DMS79 (cell line): ENCODE measurements at regions not wholly inside any gene's neighbourhood (a gene's known extent, or its start where the extent isn't known, plus 50 kb on each side); places are given as distances from the start of the nearest gene placed in this dataset.

Source experiments
- DNase-seq: peaks from one replicate; lab custom pipeline; 2025; lab: John Stamatoyannopoulos, UW

GRCh38 chr15:93190238-93190637 lies 101.2 kb upstream of the RGMA start:
- DNase-seq: no peak

DNA sequence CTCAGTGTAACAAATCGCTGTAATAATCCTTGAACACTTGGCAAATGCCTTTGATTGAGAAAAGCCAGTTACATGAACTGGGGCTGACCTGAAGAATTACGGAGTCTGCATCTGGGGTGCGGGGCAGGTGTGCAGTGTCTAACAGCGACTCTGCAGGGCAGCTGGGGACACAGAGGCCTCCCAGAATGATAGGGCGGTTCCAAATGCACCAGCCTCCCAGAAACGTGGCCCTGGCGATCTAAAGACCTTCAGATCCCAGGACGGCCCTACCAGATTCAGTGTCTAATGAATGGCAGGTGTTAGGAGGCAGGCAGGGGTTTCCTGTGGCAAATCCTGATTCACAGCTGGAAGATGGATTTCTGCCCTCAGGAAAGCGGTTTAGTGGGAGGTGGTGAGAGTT lies 100.5 kb upstream of the RGMA start:
- DNase-seq: no peak

GRCh38 chr15:93188236-93188635 lies 99.2 kb upstream of the RGMA start:
- no peak for DNase-seq

DNA sequence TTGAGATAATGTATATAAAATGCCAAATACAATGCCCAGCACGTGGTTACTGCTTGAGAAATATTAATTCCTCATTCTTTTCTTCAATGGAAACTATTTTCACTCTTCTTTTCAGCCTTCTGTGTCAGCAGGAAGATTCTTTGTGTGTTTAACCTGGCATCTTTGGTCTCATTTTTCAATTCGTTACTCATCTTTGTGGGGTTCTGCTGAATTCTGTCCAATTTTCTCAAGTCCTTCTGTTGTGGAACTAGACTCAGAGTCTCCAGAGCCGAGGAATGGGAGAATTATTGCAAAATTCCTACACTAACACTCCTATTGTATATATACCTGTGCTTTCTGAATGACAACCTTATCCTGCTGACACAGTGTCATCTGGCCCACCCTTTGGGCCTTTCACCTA lies 96.8 kb upstream of the RGMA start:
- no peak for DNase-seq

GRCh38 chr15:93182703-93183205 lies 93.7 kb upstream of the RGMA start:
- no peak for DNase-seq

DNA sequence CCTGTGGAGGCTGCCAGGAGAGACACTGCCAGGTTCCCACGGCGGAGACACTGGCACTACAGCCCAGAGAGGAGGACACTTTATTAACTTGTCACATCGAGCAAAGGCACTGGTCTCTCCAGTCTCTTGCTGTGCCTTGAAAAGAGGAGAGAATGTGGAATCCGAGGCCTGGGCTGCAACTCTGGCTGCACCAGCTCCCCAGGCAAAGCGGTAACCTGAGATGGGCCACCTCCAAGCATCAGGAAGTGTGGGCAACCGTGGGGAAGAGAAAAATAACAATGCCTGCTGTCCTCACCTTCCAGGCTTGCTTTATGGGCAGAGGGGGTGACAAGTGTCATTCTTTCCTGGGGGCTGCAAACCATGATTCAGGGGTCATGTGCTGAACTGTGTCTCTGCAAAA lies 91.6 kb upstream of the RGMA start:
- no peak for DNase-seq

DNA sequence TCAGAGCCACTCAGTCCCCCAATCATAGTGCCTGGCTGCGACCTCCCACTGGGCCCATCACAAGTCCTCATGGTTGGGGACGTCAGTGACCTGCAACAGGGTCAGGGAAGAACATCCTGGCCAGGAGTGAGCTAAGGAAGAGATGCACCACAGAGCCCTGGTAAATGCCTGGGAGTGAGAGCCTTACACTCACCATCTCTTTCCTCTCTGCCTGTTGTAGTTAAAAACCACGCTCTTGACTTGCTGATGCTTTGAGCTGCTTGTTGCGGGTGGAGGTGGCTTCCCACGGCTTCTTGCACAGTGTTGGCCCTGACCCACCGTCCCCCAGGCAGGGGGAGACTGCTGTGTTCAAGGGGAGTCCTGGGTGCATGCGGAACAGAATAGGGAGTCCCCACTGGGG lies 91.1 kb upstream of the RGMA start:
- no peak for DNase-seq

DNA sequence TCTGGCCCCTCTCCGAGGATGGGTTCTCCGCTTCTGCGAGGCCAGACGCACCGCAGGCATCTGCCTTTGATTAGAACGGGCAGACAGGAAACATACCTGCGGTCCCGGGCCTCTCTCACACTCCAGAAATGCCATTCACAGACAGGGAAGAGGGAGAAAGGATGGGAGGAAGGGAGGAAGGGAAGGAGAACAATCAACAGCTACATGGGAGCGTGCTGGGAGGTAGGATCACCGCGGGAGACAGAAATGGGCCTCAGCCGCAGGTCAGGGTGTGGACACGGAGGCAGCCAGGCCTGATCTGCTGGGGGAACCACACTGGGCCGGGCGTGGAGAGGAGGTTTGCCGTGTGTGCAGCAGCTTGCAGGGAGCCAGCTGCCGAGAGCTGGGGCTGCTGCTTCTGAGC lies 90.7 kb upstream of the RGMA start:
- no peak for DNase-seq

- no peak for DNase-seq
Observed at GRCh38 chr15:93179072-93179471, 90.1 kb upstream of the RGMA start.

- no peak for DNase-seq
Observed at GRCh38 chr15:93178371-93178770, 89.4 kb upstream of the RGMA start.

DNA sequence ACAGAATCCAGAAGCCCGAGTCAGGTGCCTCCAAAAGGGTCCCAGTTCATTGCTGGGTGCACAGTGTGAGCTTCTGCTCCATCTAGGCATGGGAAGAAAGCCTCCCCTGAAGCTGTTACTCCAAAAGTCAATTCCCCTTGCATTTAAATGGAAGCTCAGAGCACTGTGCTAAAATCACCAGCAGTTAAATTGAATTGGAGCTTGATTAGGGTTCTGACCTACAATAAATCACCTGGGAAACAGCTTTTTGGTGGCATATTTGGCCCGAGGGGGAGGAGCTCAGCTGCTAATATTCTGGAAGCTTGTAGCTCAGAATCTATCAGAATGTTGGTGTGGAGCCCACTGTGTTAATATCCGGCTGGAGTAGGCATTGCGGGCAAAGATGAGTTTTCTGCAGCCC lies 87.1 kb upstream of the RGMA start:
- no peak for DNase-seq

- no peak for DNase-seq
Observed at GRCh38 chr15:93174836-93175235, 85.8 kb upstream of the RGMA start.

- no peak for DNase-seq
Observed at GRCh38 chr15:93173369-93173768, 84.4 kb upstream of the RGMA start.

- no peak for DNase-seq
Observed at GRCh38 chr15:93171476-93171875, 82.5 kb upstream of the RGMA start.

- DNase-seq: no peak
Observed at GRCh38 chr15:93170329-93170728, 81.3 kb upstream of the RGMA start.

DNA sequence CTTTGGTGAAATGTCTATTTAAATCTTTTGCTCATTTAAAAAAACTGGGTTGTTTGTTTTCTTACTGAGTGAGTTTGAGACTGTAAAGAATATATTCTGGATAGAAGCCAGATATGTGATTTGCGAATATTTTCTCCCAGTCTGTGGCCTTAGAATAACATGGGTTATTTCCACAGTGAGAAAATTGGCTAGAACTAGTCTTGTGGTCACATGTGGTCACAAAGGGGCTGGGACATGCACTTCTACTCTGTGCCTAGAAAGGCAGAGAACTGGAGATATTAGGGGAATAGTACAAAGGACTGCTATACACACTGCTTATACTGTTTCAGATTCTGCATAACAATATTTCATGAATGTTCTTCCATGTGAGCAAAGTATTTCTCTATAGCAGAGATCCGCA lies 79.9 kb upstream of the RGMA start:
- DNase-seq: no peak

DNA sequence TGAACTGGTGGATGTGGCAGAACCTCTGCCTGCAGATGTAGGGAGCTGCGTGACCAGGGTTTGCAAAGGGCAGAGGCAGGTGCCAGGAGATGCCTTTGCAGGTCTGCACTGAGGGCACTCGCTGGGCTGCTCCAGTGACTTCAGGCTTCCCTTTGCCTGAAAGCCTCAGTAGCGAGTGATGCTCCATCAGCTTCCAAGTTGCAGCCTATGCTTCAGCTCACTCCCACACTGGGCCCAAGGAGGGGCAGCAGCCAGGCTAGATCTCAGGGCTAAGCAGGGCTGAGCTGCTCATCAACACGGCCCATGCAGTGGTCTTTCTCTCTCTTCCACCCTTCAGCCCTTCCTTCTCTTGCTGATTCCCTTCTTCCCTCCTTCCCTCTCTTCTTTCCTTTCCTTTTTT lies 78.3 kb upstream of the RGMA start:
- DNase-seq: no peak

DNA sequence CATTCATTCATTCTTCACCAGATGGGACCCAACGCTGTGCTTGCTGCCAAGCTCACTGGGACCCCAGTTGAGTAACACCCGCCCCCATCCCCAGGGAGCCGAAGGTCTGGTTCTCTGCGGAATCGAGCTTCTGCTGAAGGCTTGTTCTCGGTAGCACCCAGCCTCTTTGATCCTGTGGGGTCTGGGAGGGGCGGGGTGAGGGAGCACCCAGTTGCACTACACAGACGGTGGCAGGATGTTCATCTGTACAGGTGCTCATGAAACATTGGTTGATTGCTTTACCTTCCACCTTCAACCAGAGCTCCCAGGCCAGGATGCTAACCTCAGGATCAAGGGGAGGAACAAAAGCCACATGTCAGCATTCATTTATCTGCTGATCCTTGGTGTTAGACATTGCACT lies 77.7 kb upstream of the RGMA start:
- DNase-seq: no peak

DNA sequence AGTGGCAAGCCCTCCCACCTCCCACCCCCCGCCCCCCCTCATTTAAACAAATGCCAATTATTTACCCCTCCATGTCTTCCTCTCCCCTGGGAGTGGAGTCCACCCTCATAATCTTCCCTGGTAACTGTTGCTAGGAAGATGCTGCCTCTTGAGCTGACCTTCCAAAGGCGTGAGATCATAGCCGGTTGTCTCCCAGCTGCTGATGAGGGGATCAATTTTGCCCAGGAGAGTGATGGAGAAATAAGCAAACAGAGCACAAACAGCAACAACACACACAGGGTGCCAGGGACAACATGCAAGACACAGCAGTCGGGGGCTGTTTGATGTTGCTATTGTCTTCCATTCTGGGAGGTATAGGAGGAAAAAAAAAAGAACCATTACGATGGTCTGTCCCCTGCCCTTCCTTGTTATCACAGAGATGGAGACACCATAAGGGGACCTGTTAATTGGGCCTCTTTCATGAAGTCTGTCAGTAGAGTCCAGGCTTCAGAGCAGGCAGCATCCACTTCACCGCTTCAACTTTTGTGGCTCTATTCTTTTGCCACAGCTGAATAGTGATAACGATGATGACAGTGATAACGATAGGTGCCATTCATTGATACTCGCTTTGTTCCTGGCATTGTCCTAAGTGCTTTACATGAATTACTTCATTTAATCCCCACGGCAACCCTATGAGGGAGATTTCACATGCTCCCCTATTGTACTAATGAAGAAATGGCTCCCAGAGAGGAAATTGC lies 76.9 kb upstream of the RGMA start:
- no peak for DNase-seq

DNA sequence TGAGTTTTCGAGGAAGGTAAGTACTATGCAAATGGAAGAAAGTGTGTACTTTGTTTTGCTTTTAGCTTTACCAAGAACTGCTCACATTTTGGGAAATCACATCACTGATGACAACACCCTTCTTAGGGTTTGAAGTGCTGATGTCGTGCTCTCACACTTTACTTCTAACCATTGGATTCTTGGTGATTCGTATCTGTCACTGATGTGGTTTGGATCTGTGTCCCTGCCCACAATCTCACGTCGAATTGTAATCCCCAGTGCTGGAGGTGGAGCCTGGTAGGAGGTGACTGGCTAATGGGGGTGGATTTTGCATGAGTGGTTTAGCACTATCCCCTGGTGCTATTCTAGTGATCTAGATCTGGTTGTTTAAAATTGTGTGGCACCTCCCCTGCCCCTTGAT lies 75.4 kb upstream of the RGMA start:
- DNase-seq: no peak

DNA sequence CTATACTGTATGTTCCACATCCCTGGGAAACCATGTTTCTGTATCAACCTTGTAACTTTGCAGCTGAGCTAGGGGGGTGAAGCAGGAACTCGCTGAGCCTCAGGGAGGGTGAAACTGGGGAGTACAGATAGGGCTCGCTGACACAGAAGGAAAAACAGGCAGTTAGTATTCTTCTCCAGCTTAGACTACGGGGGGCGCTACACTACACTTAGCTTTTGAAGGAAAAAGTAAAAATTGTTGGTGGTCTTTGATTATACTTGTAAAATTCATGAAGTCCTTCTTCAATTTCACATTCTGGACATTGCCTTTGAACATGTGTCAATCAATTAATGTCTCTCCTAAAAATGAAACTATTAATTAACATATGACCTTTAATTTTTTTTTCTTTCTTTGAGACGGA lies 73.5 kb upstream of the RGMA start:
- no peak for DNase-seq

DNA sequence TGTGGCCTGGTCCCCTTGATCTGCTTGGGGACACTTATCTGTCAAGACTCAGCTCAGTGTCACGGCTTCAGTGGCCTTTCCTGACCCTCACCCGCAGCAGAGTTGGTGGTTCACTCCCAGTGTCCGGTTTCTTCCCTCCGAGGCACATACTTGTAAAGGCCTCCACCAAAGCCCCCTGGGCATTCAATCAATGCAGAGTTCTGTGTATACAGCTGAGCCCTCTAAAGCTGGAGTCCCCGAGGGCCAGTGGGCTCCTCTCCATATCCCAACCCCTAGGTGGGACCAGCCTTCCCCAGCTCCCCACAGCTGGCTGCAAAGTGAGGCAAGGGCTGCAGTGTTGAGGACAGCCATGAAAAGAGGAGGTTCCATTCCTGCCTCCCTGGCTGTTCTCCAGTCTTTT lies 70.9 kb upstream of the RGMA start:
- no peak for DNase-seq

GRCh38 chr15:93158097-93158900 lies 69.3 kb upstream of the RGMA start:
- no peak for DNase-seq

DNA sequence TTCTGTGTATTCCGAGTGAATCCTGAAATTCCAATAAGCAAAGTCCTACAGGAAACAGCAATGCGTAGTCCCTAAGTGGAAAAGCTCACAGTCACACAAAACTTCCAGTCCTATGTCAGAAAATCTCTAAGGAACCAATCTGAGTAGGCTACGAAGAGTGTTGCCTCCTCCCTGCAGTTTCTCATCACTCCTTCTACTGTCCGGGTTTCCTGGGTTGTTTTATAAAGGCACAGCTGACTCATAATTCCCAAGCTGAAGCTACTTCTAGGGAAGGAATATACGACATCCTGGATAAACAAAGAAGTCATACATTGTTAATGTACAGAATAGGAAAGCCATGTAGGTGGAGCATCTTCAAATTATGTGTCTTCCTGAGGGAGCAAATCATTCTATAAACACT lies 65.7 kb upstream of the RGMA start:
- DNase-seq: no peak
